Brain microvascular endothelial cell (primary cell): ENCODE measurements at regions not wholly inside any gene's neighbourhood (a gene's known extent, or its start where the extent isn't known, plus 50 kb on each side); places are given as distances from the start of the nearest gene placed in this dataset.
"Not testable (repeated sequence)": the region's sequence is repeated elsewhere in the genome, so short reads cannot be mapped to it uniquely, and the experiment has no call there.

Source experiments
- DNase-seq: peaks from one replicate; pipeline ENCODE4 v3.0.0-alpha.2; 2020
- H3K27ac ChIP-seq: fragments of 250-450 bp; sonication (Bioruptor Pico); 2 replicates; pipeline ENCODE4 v1.5.1; 2020; ENCODE audit warnings: mild to moderate bottlenecking, moderate library complexity
- H3K27me3 ChIP-seq: fragments of 250-450 bp; sonication (Bioruptor Pico); replicated peaks from 2 replicates; pipeline ENCODE4 v1.5.1; 2020; ENCODE audit warnings: mild to moderate bottlenecking
- H3K36me3 ChIP-seq: fragments of 250-450 bp; sonication (Bioruptor Pico); replicated peaks from 2 replicates; pipeline ENCODE4 v1.5.1; 2020; ENCODE audit warnings: mild to moderate bottlenecking
- H3K4me3 ChIP-seq: 2 replicates; pipeline ENCODE4 v1.5.1; 2011; ENCODE audit warnings: low read depth, mild to moderate bottlenecking, control low read depth, low read length, moderate library complexity
- CTCF ChIP-seq: IDR thresholded peaks from 2 replicates; pipeline ENCODE4 v1.5.1; 2011; ENCODE audit warnings: low read depth, mild to moderate bottlenecking, moderate library complexity, low read length, control low read depth, inconsistent platforms; ENCODE audit errors: missing control alignments
- in situ Hi-C: cut with HindIII; loops from 2 replicates; pipeline ENCODE4 v1.10.0; 2017; ENCODE audit warnings: low sequenced_read_pairs, low pct_ligation_motif_present

- Histone ChIP-seq H3K4me3 (no peak overlapping the region), H3K36me3 (no peaks in the 10 kb centered on the region), H3K27ac (no peak overlapping the region), H3K27me3 (no peaks in the 10 kb centered on the region)
- no peak for TF ChIP-seq CTCF
- peak; percentile 48 for DNase-seq
- in situ Hi-C loops, result no loop called here
Observed at GRCh38 chr18:39453882-39454281, 1888.3 kb upstream of the CELF4 start.

- TF ChIP-seq CTCF, result no peak
Observed at GRCh38 chr18:39453356-39453755, 1887.8 kb upstream of the CELF4 start.

GRCh38 chr18:39450958-39451357, 1885.4 kb upstream of the CELF4 start:
- no peaks in the 10 kb centered on the region for H3K27me3 ChIP-seq
- TF ChIP-seq CTCF, result no peak
- H3K36me3 ChIP-seq, result no peaks in the 10 kb centered on the region
- H3K27ac ChIP-seq, result no peak overlapping the region
- H3K4me3 ChIP-seq, result no peak overlapping the region
- in situ Hi-C loops, result no loop called here
- no peak for DNase-seq

More at GRCh38 chr18:39453356-39453755, 1887.8 kb upstream of the CELF4 start:
- no peak overlapping the region for H3K4me3 ChIP-seq
- H3K36me3 ChIP-seq, result no peaks in the 10 kb centered on the region
- H3K27ac ChIP-seq, result no peak overlapping the region
- DNase-seq, result no peak
- in situ Hi-C loops, result no loop called here
- H3K27me3 ChIP-seq, result no peaks in the 10 kb centered on the region

GRCh38 chr18:39449566-39449965, 1884.0 kb upstream of the CELF4 start:
- H3K27me3 ChIP-seq, result no peaks in the 10 kb centered on the region
- in situ Hi-C loops, result no loop called here
- DNase-seq, result no peak
- H3K36me3 ChIP-seq, result no peaks in the 10 kb centered on the region
- no peak overlapping the region for H3K27ac ChIP-seq
- no peak for TF ChIP-seq CTCF
- H3K4me3 ChIP-seq, result no peak overlapping the region

DNA sequence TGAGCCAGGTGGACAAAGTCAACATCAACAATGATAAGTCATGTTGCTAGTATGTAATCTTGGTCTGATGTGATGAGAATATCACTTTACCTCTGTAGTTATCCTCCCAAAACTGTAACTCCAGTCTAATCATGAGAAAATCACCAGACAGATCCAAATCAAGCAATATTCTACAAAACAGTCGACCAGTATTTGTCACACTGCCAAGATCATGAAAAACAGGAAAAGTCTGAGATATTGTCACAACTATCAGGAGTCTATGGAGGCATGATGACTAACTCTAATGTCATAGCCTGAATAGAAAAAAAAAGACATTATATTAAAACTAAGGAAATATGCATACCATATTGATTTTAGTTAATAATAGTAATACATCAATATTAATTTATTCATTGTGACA, 1883.3 kb upstream of the CELF4 start:
- in situ Hi-C loops, result no loop called here
- Histone ChIP-seq H3K4me3 (no peak overlapping the region), H3K36me3 (no peaks in the 10 kb centered on the region), H3K27me3 (no peaks in the 10 kb centered on the region), H3K27ac (no peak overlapping the region)
- peak; percentile 59 for DNase-seq
- TF ChIP-seq CTCF, result no peak

GRCh38 chr18:39444957-39445356, 1879.4 kb upstream of the CELF4 start:
- H3K4me3 ChIP-seq, in situ Hi-C loops: not testable (repeated sequence)

More at GRCh38 chr18:39444957-39445356, 1879.4 kb upstream of the CELF4 start:
- not testable (repeated sequence) for DNase-seq, H3K27me3 ChIP-seq, H3K36me3 ChIP-seq, H3K27ac ChIP-seq
